PC-9 (cell line): ENCODE measurements at regions not wholly inside any gene's neighbourhood (a gene's known extent, or its start where the extent isn't known, plus 50 kb on each side); places are given as distances from the start of the nearest gene placed in this dataset.

ENCODE experiments used
- BruUV-seq: library from RNA; stranded (reverse); fragments of 400-500 nt; replicated peaks from 2 replicates; lab custom pipeline; 2021; lab: Mats Ljungman, UMichigan
- CTCF ChIA-PET: fragments of 300-600 bp; sonication (Branson Sonifier 250); formaldehyde crosslinking; loops from one replicate; lab custom pipeline; 2022; ENCODE audit warnings: antibody characterized with exemption; lab: Charles Lee
- POLR2A ChIA-PET: fragments of 300-600 bp; sonication (Branson Sonifier 250); formaldehyde crosslinking; loops from one replicate; lab custom pipeline; 2022; ENCODE audit warnings: antibody characterized with exemption; ENCODE audit not compliant: unreplicated experiment; lab: Charles Lee
- DNase-seq, 2 experiments: peaks; one replicate each; pipeline versions ENCODE4 v3.0.0 to v3.0.0-alpha.2; 2015 to 2022; ENCODE audit warnings: mixed read lengths in 1 of 2
- H2AFZ ChIP-seq: fragments of 200-600 bp; sonication (generic); 2 replicates; pipeline ENCODE4 v1.8.1; 2017; ENCODE audit warnings: antibody characterized with exemption
- H3F3A ChIP-seq: fragments of 200-600 bp; sonication (generic); 2 replicates; pipeline ENCODE4 v1.8.1; 2017; ENCODE audit warnings: antibody characterized with exemption, mild to moderate bottlenecking, low read depth; ENCODE audit not compliant: insufficient read depth
- H3K27ac ChIP-seq: fragments of 200-600 bp; sonication (generic); 2 replicates; pipeline ENCODE4 v1.6.1; 2016; ENCODE audit warnings: mixed run types
- H3K27me3 ChIP-seq: fragments of 200-600 bp; sonication (generic); 2 replicates; pipeline ENCODE4 v1.6.1; 2016; ENCODE audit warnings: low read depth, mixed run types; ENCODE audit not compliant: insufficient read depth
- H3K36me3 ChIP-seq: fragments of 200-600 bp; sonication (generic); 2 replicates; pipeline ENCODE4 v1.6.1; 2016; ENCODE audit warnings: low read depth, mixed run types
- H3K4me1 ChIP-seq: fragments of 200-600 bp; sonication (generic); replicated peaks from 2 replicates; pipeline ENCODE4 v1.6.1; 2016; ENCODE audit warnings: mixed run types; ENCODE audit not compliant: insufficient read depth
- H3K4me2 ChIP-seq: fragments of 200-600 bp; sonication (generic); 2 replicates; pipeline ENCODE4 v1.6.1; 2017; ENCODE audit warnings: mixed run types
- H3K4me3 ChIP-seq: fragments of 200-600 bp; sonication (generic); 2 replicates; pipeline ENCODE4 v1.6.1; 2016; ENCODE audit warnings: mixed run types
- H3K79me2 ChIP-seq: fragments of 200-600 bp; sonication (generic); 2 replicates; pipeline ENCODE4 v1.6.1; 2017; ENCODE audit warnings: low read depth, mixed run types
- H3K9me2 ChIP-seq: fragments of 200-600 bp; sonication (generic); 2 replicates; pipeline ENCODE4 v1.8.1; 2017; ENCODE audit warnings: mild to moderate bottlenecking; ENCODE audit not compliant: insufficient read depth
- H3K9me3 ChIP-seq: fragments of 200-600 bp; sonication (generic); 2 replicates; pipeline ENCODE4 v1.8.1; 2016; ENCODE audit warnings: low read depth; ENCODE audit not compliant: insufficient read depth
- H4K20me1 ChIP-seq: fragments of 200-600 bp; sonication (generic); 2 replicates; pipeline ENCODE4 v1.8.1; 2017; ENCODE audit not compliant: insufficient read depth
- CTCF ChIP-seq: fragments of 200-600 bp; sonication (generic); conservative IDR thresholded peaks from 2 replicates; pipeline ENCODE4 v1.6.1; 2017; ENCODE audit warnings: mixed run types, antibody characterized with exemption, mild to moderate bottlenecking, moderate library complexity
- EZH2 ChIP-seq: fragments of 200-600 bp; sonication (generic); IDR thresholded peaks from 2 replicates; pipeline ENCODE4 v1.8.0; 2017; ENCODE audit warnings: antibody characterized with exemption, low read depth
- intact Hi-C: fragments of 100-400 bp; cut with micrococcal nuclease; formaldehyde crosslinking; loops from one replicate; pipeline ENCODE4 v1.10.0; 2022; ENCODE audit not compliant: unreplicated experiment

DNA sequence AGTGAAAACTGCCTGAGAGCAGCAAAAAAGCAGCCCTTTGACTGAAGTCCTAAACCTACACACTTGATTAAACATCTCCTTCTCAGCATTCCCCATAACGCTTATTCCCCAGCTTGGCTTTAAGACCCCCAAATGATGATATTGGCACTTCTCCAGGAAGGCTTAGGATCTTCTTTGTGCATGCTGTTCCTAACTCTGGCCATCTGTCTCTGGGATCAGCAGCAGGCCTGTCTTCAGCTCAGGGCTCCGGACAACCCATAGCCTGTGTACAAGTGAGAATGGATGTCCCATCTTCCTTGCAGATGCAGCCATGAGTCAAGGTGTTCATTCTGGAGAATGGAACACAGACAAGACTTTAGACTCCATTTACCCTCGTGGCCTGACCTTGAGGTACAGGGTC is 81.6 kb upstream of the TMEM17 start:
- H4K20me1 ChIP-seq = no peaks in the 10 kb centered on the region
- no peaks in the 10 kb centered on the region for H3K27me3 ChIP-seq
- peaks cover 10% of the 10 kb centered on the region; the same call in 1 of the 2 replicates for H3K9me3 ChIP-seq
- intact Hi-C loops = no loop called here
- H3K27ac ChIP-seq = no peak overlapping the region
- no peaks in the 10 kb centered on the region for H3K4me1 ChIP-seq
- ChIA-PET POLR2A (no interaction called here), CTCF (no interaction called here)
- H3F3A ChIP-seq = no peaks in the 10 kb centered on the region
- no peak overlapping the region for H3K4me2 ChIP-seq
- H2AFZ ChIP-seq = no peak overlapping the region
- H3K4me3 ChIP-seq = no peak overlapping the region
- no peak for TF ChIP-seq CTCF
- TF ChIP-seq EZH2 = no peak
- H3K9me2 ChIP-seq = no peaks in the 10 kb centered on the region
- H3K36me3 ChIP-seq = no peaks in the 10 kb centered on the region
- H3K79me2 ChIP-seq = no peaks in the 10 kb centered on the region
- BruUV-seq = no TSS peak
- DNase-seq = no peak

GRCh38 chr2:62586981-62587380 is 81.0 kb upstream of the TMEM17 start:
- DNase-seq = no peak
- no peak overlapping the region for H3K4me2 ChIP-seq
- no peaks in the 10 kb centered on the region for H3K79me2 ChIP-seq
- BruUV-seq = no TSS peak
- no peaks in the 10 kb centered on the region for H4K20me1 ChIP-seq
- H3K9me2 ChIP-seq = no peaks in the 10 kb centered on the region
- no peak overlapping the region for H2AFZ ChIP-seq
- TF ChIP-seq CTCF (no peak), EZH2 (no peak)
- H3K4me1 ChIP-seq = no peaks in the 10 kb centered on the region
- no peaks in the 10 kb centered on the region for H3F3A ChIP-seq
- H3K4me3 ChIP-seq = no peak overlapping the region
- ChIA-PET CTCF (no interaction called here), POLR2A (no interaction called here)
- H3K27ac ChIP-seq = no peak overlapping the region
- peaks cover 10% of the 10 kb centered on the region; the same call in 1 of the 2 replicates for H3K9me3 ChIP-seq
- no peaks in the 10 kb centered on the region for H3K36me3 ChIP-seq
- no peaks in the 10 kb centered on the region for H3K27me3 ChIP-seq
- intact Hi-C loops = no loop called here

DNA sequence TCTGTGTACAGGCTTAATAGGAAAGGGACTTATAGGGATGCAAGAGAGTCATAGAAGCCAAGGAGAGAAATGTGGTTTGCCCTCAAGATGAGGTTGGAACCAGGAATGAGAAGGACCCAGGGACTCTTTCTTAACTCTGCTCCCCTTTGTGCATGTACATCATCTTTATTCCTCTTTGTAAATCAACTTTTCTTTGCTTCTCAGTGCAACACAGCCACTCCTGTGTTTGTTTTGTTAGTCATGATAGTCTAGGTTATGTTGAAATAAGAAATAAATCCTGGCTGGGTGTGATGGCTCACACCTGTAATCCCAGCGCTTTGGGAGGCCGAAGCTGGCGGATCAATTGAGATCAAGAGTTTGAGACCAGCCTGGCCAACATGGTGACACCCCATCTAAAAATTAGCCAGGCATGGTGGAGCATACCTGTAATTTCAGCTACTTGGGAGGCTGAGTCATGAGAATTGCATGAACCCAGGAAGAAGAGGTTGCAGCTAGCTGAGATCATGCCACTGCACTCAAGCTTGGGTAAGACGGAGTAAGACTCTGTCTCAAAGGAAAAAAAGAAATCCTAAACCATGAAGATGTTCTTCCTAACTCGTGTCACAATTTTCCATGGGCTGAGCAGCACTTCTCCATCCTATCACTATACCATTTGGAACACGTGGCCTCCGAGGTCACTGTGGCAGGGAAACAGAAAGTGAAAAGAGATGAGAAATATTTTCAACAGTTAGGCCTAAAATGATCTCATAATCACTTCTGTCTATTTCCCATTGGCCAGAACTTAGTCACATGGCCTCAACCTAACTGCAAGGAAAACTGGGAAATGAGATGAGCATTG is 73.0 kb upstream of the TMEM17 start:
- intact Hi-C loops = loop anchor here (1.0 to 2.0 kb wide), 5 partner anchors 78 to 196 kb away; partner anchors contain the start of gene EHBP1
- peaks cover 41% of the 10 kb centered on the region for H3K4me1 ChIP-seq
- no peaks in the 10 kb centered on the region for H3K79me2 ChIP-seq
- peak; percentile 54 to 97 for DNase-seq
- TF ChIP-seq CTCF (no peak), EZH2 (no peak)
- CTCF ChIA-PET = no interaction called here
- peaks cover 41% of the 10 kb centered on the region for H3F3A ChIP-seq
- no peaks in the 10 kb centered on the region for H3K27me3 ChIP-seq
- POLR2A ChIA-PET = interaction anchor here (0.5 to 0.9 kb wide), 4 partner anchors 25 to 586 kb away, joined by 3 to 11 read pairs (median 4); partner anchors contain the start of gene EHBP1
- H3K9me3 ChIP-seq = peaks cover 18% of the 10 kb centered on the region; the same call in 1 of the 2 replicates
- H3K4me2 ChIP-seq = peak overlapping the region; percentile 72
- peak overlapping the region; percentile 24; the same call in 1 of the 2 replicates for H3K4me3 ChIP-seq
- peak overlapping the region; percentile 17; the same call in 1 of the 2 replicates for H2AFZ ChIP-seq
- no TSS peak for BruUV-seq
- peaks cover 4% of the 10 kb centered on the region; the same call in 1 of the 2 replicates for H3K36me3 ChIP-seq
- H3K9me2 ChIP-seq = no peaks in the 10 kb centered on the region
- H4K20me1 ChIP-seq = no peaks in the 10 kb centered on the region
- H3K27ac ChIP-seq = peak overlapping the region; percentile 99
